Activated CD8-positive, alpha-beta memory T cell treated with anti-CD3 and anti-CD28 coated beads, Interleukin-2, amount 50 U/mL, for 48 hours (primary cell): ENCODE measurements at regions not wholly inside any gene's neighbourhood (a gene's known extent, or its start where the extent isn't known, plus 50 kb on each side); places are given as distances from the start of the nearest gene placed in this dataset.
"Not testable (repeated sequence)": the region's sequence is repeated elsewhere in the genome, so short reads cannot be mapped to it uniquely, and the experiment has no call there.

Experiments used
- DNase-seq: peaks from one replicate; pipeline ENCODE4 v3.0.0-alpha.2; 2020

- no peak for DNase-seq
These were observed 142.0 kb upstream of the NPY start for GRCh38 chr7:24141874-24142509.

- DNase-seq = no peak
These were observed 140.4 kb upstream of the NPY start for GRCh38 chr7:24143547-24143946.

- no peak for DNase-seq
These were observed 132.0 kb upstream of the NPY start for GRCh38 chr7:24151944-24152343.

- no peak for DNase-seq
These were observed 131.6 kb upstream of the NPY start for GRCh38 chr7:24152356-24152755.

GRCh38 chr7:24152877-24153472 is 131.0 kb upstream of the NPY start:
- DNase-seq = no peak

GRCh38 chr7:24157666-24158065 is 126.3 kb upstream of the NPY start:
- DNase-seq = no peak

GRCh38 chr7:24158975-24159374 is 125.0 kb upstream of the NPY start:
- DNase-seq = no peak

- no peak for DNase-seq
These were observed 119.6 kb upstream of the NPY start for GRCh38 chr7:24164401-24164800.

- no peak for DNase-seq
These were observed 114.8 kb upstream of the NPY start for GRCh38 chr7:24169077-24169624.

GRCh38 chr7:24171951-24172350 is 112.0 kb upstream of the NPY start:
- DNase-seq = not testable (repeated sequence)

- DNase-seq = no peak
These were observed 111.1 kb upstream of the NPY start for GRCh38 chr7:24172856-24173255.

GRCh38 chr7:24175603-24176002 is 108.4 kb upstream of the NPY start:
- DNase-seq = no peak

- no peak for DNase-seq
These were observed 105.0 kb upstream of the NPY start for GRCh38 chr7:24178811-24179570.

GRCh38 chr7:24191362-24191761 is 92.6 kb upstream of the NPY start:
- DNase-seq = no peak

- DNase-seq = no peak
These were observed 91.9 kb upstream of the NPY start for GRCh38 chr7:24192053-24192452.

- no peak for DNase-seq
These were observed 91.3 kb upstream of the NPY start for GRCh38 chr7:24192691-24193090.

GRCh38 chr7:24197852-24198251 is 86.1 kb upstream of the NPY start:
- DNase-seq = no peak

- DNase-seq = no peak
These were observed 84.0 kb upstream of the NPY start for GRCh38 chr7:24199978-24200377.

- no peak for DNase-seq
These were observed 83.5 kb upstream of the NPY start for GRCh38 chr7:24200407-24200966.

- DNase-seq = no peak
These were observed 82.8 kb upstream of the NPY start for GRCh38 chr7:24201226-24201625.

GRCh38 chr7:24212073-24212472 is 71.9 kb upstream of the NPY start:
- no peak for DNase-seq

GRCh38 chr7:24213311-24213710 is 70.7 kb upstream of the NPY start:
- DNase-seq = no peak

- no peak for DNase-seq
These were observed 69.3 kb upstream of the NPY start for GRCh38 chr7:24214670-24215069.
